Left hindlimb (tissue), 1 donor: ENCODE measurements at regions not wholly inside any gene's neighbourhood (a gene's known extent, or its start where the extent isn't known, plus 50 kb on each side); places are given as distances from the start of the nearest gene placed in this dataset.

Experiments
- DNase-seq: peaks from one replicate; pipeline ENCODE4 v3.0.0-alpha.2; 2018

- no peak for DNase-seq
Observed at GRCh38 chr2:145137211-145137610, 617.3 kb upstream of the ZEB2 start.

- no peak for DNase-seq
Observed at GRCh38 chr2:145136702-145137101, 616.8 kb upstream of the ZEB2 start.

DNA sequence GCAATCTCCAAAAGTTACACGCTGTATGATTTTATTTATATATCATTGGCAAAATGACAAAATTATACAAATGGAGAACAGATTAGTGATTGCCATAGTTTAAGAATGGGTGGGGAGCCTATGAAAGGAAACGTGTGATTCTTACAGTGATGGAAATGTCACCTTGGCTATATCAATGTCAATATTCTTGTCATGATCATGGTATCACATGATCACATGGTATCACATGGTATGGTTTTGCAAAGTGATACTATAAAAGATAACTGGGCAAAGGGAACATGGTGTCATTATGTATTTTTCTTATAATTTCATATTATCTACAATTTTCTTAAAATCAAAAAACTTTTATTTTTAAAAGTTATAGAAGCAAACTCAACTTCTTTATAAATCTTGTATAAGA is 606.2 kb upstream of the ZEB2 start:
- DNase-seq, result no peak

- DNase-seq, result no peak
Observed at GRCh38 chr2:145124085-145124484, 604.2 kb upstream of the ZEB2 start.

DNA sequence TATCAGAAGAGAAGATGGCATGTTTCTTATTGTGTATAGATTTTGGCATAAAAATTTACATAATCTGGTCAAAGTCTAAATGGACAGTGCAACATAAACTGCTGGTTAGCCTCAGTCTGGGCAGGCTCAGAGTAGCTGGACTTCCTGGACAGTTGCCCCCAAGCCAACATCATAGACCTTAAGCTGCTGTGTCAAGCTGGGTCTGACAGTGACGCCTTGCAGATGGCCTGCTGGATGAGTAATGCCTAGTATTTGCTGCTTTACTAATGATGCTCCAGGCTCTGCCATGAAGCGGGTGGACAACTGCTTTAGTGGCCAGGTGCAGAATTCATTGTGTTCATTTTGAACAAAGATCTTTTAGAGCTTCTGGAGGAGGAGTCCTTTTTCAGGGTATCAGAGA is 603.7 kb upstream of the ZEB2 start:
- DNase-seq, result no peak

GRCh38 chr2:145119225-145119624 is 599.3 kb upstream of the ZEB2 start:
- no peak for DNase-seq

GRCh38 chr2:145116834-145117725 is 597.2 kb upstream of the ZEB2 start:
- no peak for DNase-seq

GRCh38 chr2:145116056-145116455 is 596.1 kb upstream of the ZEB2 start:
- no peak for DNase-seq

- DNase-seq, result no peak
Observed at GRCh38 chr2:145114726-145115125, 594.8 kb upstream of the ZEB2 start.

DNA sequence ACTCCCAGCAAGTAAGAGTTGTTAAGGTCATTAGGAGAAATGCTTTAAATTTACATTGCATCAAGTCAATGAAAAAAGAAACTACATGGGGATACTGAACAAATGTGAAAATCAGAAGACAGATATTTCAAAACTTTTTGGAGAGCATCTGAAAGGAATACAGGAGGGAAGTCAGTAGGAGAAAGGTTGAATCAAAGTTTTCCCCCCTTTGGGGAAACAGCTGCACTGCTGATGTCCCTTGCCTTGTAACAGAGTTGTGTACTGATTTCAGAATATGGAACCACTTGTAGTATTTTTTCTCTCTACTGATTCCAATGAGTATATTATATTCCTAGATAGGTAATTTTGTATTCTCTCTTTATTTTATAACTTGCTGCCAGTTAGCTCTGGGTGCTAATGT is 592.5 kb upstream of the ZEB2 start:
- no peak for DNase-seq

DNA sequence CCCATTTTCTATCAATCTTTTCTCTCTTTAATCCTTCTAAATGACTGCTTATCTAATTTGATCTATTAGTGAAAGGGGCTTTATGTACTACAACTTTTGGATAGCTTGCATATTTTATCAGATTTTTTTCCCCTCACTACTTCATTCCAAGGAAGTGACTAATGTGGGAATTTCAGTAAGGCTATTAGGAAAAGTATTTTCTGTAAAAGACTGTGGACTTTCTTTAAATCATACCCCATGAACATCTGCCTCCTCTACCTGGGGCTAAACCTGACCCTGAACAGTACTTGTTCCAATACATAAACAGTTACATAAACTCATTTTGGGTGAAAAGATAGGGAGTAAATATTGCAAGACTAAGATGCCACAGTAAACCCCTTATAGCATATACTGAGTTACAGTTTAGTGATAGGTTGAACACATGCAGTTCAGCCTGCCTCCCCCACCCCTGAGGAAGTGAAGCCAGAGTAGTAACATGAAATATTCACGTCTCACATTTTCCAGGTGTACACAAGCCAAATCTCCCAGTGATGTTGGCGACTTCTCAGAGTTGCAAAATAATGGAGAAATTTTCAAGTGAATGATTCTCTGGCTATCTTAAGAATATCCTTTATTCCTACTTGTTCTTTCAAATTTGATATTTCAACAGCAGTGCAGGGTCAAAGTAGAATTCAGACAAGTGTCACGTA is 590.9 kb upstream of the ZEB2 start:
- no peak for DNase-seq

DNA sequence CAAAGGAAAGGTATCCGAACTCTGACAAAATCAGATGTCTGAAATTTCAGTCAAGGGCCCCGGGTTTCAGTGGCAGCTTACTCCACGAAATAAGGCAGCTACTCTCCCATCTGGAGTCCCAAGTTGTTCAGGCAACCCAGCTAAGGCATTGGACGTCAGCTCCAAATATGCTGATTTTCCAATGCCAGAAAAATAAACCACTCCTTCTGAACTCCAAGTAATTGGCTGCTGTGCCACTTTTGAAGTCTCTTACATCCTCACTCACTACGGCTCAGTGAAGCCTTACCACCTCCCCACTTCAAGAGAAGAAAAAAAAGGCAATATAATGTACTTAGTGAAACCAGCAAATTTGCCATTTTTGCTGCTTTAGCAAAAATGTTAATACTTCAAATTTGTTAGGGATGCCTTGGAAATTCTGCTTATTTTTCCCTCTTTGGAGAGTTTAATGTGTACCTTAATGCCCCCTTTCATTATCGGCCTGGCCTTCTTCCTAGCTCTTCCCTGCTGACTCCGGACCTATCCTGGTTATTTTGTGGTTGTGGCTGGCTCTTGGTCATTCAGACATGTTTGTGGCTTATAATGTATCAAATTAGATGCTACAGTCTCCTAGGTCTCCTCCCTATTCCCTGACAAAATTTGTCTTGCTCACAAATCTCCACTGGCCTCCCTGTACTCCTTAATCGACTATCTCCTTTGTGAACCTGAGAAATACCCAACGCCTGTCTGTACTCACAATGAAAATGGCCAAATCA is 589.2 kb upstream of the ZEB2 start:
- no peak for DNase-seq

- no peak for DNase-seq
Observed at GRCh38 chr2:145108361-145108778, 588.5 kb upstream of the ZEB2 start.

DNA sequence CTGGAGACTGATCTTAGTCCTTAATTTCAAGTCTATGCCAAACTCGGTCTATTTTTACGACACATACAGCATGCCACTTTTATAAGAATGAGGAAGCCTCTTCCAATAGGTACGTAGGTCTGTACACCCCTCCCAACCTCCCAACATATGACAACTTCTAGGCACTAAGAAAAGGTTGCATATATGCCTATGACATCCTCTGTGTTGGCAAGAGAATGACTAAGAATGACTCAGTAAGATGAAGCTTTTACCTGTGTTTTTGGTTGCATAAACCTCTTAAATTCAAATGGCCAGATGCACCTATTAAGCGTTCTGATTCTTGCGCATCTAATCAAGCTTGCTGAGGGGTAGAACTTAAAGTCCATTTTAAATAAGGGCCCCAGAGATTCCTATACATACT is 586.4 kb upstream of the ZEB2 start:
- no peak for DNase-seq

GRCh38 chr2:145102706-145103105 is 582.8 kb upstream of the ZEB2 start:
- DNase-seq, result no peak

- DNase-seq, result no peak
Observed at GRCh38 chr2:145100301-145100700, 580.4 kb upstream of the ZEB2 start.

- DNase-seq, result no peak
Observed at GRCh38 chr2:145096582-145096981, 576.7 kb upstream of the ZEB2 start.

DNA sequence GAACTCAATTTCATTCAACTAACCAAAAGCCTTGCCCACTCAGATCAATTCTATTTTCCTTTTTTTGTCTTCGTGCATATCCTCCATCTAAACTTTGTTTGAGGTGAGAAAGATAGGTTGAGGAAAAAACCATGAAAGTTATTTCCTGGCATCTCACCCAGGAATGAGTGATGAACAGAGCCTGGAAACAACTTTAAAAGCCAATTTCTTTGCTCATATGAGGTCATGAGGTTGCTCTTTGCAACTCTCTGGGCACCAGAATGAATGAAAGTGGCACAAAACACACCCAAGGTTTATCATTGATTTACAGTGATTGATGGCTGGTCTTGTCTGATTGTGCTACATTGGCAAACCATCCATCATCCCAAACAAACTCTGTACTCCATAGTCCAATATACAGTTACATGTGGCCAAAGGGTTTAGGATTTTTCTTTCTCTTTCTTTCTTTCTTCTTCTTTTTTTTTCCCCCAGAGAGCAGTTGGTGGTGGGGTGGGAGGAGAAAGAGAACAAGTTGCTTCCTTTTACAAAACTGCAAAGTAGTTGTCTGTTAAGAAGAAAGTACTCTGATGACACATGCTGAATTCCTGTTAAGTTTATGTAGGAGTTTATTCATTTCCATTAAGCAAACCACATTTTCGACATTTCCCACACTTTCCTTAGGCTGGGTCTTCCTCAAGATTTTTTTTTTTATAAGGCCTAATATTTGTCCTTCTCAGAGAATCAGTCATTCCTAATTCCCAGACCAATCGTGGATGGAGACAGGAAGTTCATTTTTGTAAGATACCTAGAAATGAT is 575.9 kb upstream of the ZEB2 start:
- no peak for DNase-seq

GRCh38 chr2:145094370-145094769 is 574.5 kb upstream of the ZEB2 start:
- no peak for DNase-seq

DNA sequence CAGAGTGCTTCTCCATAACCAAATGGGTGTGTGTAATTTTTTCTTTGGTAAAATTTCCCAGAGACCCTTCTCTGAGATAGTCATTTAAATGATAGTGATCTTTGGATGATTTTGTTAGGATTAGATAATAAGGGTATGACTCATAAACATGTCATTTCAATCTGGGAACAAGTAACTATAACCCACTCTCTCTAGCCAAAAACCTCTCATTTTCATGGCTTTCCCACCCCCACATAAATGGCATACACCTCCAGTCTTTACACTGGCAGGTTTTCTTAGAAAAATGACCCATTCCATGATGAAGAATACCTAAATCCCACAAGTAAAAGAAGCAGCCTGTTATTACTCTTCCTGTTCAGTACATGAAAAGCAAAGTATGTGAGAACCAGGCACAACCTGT is 572.0 kb upstream of the ZEB2 start:
- no peak for DNase-seq

GRCh38 chr2:145090841-145091761 is 571.2 kb upstream of the ZEB2 start:
- no peak for DNase-seq

- DNase-seq, result no peak
Observed at GRCh38 chr2:145088756-145089155, 568.8 kb upstream of the ZEB2 start.
